Heart right ventricle (tissue), 16 donors: ENCODE measurements at regions not wholly inside any gene's neighbourhood (a gene's known extent, or its start where the extent isn't known, plus 50 kb on each side); places are given as distances from the start of the nearest gene placed in this dataset.

Source experiments
- ATAC-seq, 8 donors: fragments of 200-7000 bp; cut with Tn5 transposase; one replicate each; pipeline ENCODE4 v1.9.1; 2020; ENCODE audit warnings: mild to moderate bottlenecking in 8 of 8, moderate library complexity in 8 of 8, moderate number of reproducible peaks in 1 of 8
- DNase-seq, 2 donors: peaks; one replicate each; pipeline ENCODE4 v3.0.0-alpha.2; 2020
- H3K27ac ChIP-seq, 10 donors: fragments of 200-600 bp; sonication (generic) in 2 of 10; one replicate each; pipeline versions ENCODE4 v1.5.0 to v1.8.0; 2020 to 2022; ENCODE audit warnings: mild to moderate bottlenecking in 3 of 10
- H3K27me3 ChIP-seq, 7 donors: fragments of 200-600 bp; one replicate each; pipeline ENCODE4 v1.8.0; 2021 to 2022; ENCODE audit warnings: mild to moderate bottlenecking in 2 of 7
- H3K36me3 ChIP-seq, 9 donors: fragments of 200-600 bp; sonication (generic) in 1 of 9; one replicate each; pipeline versions ENCODE4 v1.5.0 to v1.8.0; 2020 to 2022; ENCODE audit warnings: mild to moderate bottlenecking in 2 of 9
- H3K4me1 ChIP-seq, 9 donors: fragments of 200-600 bp; sonication (generic) in 1 of 9; one replicate each; pipeline versions ENCODE4 v1.5.0 to v1.8.0; 2020 to 2022; ENCODE audit warnings: mild to moderate bottlenecking in 4 of 9
- H3K4me3 ChIP-seq, 10 donors: fragments of 200-600 bp; sonication (generic) in 2 of 10; one replicate each; pipeline versions ENCODE4 v1.5.0 to v1.8.0; 2020 to 2022; ENCODE audit warnings: mild to moderate bottlenecking in 7 of 10, moderate library complexity in 2 of 10
- H3K9me3 ChIP-seq, 11 donors: fragments of 200-600 bp in 10 of 11; sonication (generic) in 2 of 11; one replicate each; pipeline versions ENCODE4 v1.5.0 to v1.8.0; 2013 to 2022; ENCODE audit warnings: mild to moderate bottlenecking in 2 of 11, control low read depth in 1 of 11, moderate library complexity in 1 of 11
- WGBS, 2 donors: extraction: QIAGEN DNeasy Blood & Tissue Kit; methylation state at CpG; one replicate each; pipeline ENCODE4 v1.1.7; 2013; ENCODE audit warnings: inconsistent platforms in 1 of 2; 5-methylcytosine and 5-hydroxymethylcytosine counted together
- intact Hi-C, 10 donors: fragments of 100-400 bp; cut with DNase I; formaldehyde crosslinking; loops; one replicate each; pipeline versions ENCODE4 v1.11.1 to v1.14.2; 2022
- TF ChIP-seq, protein P1 (sequence below), 9 donors: fragments of 200-600 bp; sonication (generic) in 2 of 9; IDR thresholded peaks; one replicate each; pipeline versions ENCODE4 v1.5.0 to v1.8.0; 2021 to 2022; ENCODE audit warnings: antibody characterized with exemption in 9 of 9, mild to moderate bottlenecking in 5 of 9, moderate library complexity in 1 of 9
- donor health status: Arrhythmogenic right ventricular cardiomyopathy.
- donor health status: ischemic (EF 13 %, LVEDD 7.1; RV severe dilation, severe dysfunction).
- donor health status: healthy with polysubstance abuse.
- donor health status: DM: no; HTN: yes; CAD: no.
- donor health status: DM: no; HTN: no; CAD: no.
- donor health status: ischemic (EF 25% LVEDD 6.9; RV normal size, moderate dysfunction).
- donor health status: ischemic (EF 25% LVEDD 5.7; RV mildly dilated, moderate dysfunction).
- donor health status: healthy.
- donor health status: DM: yes; HTN: yes; CAD: no.
- donor health status: Ischemic cardiomyopathy.
- donor health status: ischemic (EF 35%, LVEDD 5.7; RV mildly dilated, moderate dysfunction).
- donor health status: nonischemic (EF 11% LVEDD 7.7; RV severe dilation, severe dysfunction).
- donor health status: DM: yes; HTN: yes; CAD: no.
- donor health status: PGD.
- donor health status: ischemic (EF 29% LVEDD 5.4; RV normal size, mild dysfunction).
- donor health status: nonischemic (EF 23%, LVEDD 6.1; RV moderate dilation, normal function).

DNA sequence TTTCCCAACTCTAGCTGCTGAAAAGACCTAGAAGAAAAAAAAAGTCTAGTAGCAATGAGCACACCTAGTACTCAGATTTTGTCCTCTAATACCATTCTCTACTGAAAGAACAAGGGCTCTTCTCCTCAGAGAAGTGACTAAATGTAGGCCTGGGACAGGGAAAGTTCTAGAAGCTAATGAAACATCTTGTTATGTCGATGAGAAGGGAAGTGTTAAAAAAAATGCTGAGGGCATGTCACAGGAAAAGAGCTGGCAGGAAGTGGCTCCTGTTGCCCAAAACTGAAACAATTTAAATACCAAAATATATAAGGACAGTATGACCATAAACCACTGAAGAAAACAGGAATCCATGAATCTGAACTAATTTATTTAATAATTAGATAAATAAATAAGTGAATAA is 581.4 kb upstream of the TBL1XR1 start:
- peak overlapping the region in 2 of 10 donors; percentile 7 to 58 for H3K27ac ChIP-seq
- ATAC-seq = no peak
- no peaks in the 10 kb centered on the region for H3K36me3 ChIP-seq
- H3K9me3 ChIP-seq = no peaks in the 10 kb centered on the region
- intact Hi-C loops = loop anchor here in 5 of 10 donors (10.0 kb wide), 7 partner anchors 184 to 734 kb away; partner anchors contain the start of gene TBL1XR1 (in 1 of the 5)
- 49 to 52% methylated on average over 1 of the region's 1 CpG for WGBS, 2 donors
- TF ChIP-seq, protein P1, sequence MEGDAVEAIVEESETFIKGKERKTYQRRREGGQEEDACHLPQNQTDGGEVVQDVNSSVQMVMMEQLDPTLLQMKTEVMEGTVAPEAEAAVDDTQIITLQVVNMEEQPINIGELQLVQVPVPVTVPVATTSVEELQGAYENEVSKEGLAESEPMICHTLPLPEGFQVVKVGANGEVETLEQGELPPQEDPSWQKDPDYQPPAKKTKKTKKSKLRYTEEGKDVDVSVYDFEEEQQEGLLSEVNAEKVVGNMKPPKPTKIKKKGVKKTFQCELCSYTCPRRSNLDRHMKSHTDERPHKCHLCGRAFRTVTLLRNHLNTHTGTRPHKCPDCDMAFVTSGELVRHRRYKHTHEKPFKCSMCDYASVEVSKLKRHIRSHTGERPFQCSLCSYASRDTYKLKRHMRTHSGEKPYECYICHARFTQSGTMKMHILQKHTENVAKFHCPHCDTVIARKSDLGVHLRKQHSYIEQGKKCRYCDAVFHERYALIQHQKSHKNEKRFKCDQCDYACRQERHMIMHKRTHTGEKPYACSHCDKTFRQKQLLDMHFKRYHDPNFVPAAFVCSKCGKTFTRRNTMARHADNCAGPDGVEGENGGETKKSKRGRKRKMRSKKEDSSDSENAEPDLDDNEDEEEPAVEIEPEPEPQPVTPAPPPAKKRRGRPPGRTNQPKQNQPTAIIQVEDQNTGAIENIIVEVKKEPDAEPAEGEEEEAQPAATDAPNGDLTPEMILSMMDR (IDR thresholded peaks at IDR 0.05) = no peak
- no peak for DNase-seq
- peaks cover 10 to 53% (median 31%) of the 10 kb centered on the region in 9 donors for H3K4me1 ChIP-seq
- no peak overlapping the region for H3K4me3 ChIP-seq
- no peaks in the 10 kb centered on the region for H3K27me3 ChIP-seq

DNA sequence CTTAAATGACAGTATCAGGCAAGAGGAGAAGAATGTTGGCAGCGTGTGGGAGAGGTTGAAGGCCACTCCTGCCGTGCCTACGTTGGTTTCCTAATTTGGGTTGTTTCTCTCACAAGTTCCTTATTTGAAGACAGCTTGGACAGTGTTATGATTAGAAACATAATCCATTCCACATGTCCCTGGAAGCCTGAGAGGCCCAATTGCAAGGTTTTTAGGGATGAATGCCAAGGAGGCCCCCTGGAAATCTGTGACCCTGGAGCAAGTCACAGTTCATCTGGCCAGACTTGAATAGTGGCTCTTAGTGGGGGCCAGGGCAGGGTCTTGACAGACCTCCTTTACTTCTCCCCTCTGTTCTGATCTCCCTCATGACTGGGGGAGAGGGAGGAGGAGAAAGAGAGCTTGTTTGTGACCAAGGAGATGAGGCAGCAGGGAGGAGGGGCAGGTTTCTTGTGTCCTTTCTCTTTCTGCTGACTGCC is 584.4 kb upstream of the TBL1XR1 start:
- DNase-seq = peak; percentile 34 to 74
- Histone ChIP-seq H3K4me3 (no peak overlapping the region), H3K4me1 (peaks cover 10 to 49% (median 26%) of the 10 kb centered on the region in 9 donors), H3K27me3 (no peaks in the 10 kb centered on the region), H3K27ac (peak overlapping the region; percentile 56 to 91 (median 86)), H3K9me3 (no peaks in the 10 kb centered on the region), H3K36me3 (no peaks in the 10 kb centered on the region)
- intact Hi-C loops = loop anchor here in 3 of 10 donors (5.0 to 10.0 kb wide), 3 partner anchors 267 to 543 kb away; no protein-coding TSS in a partner anchor
- TF ChIP-seq, protein P1 (IDR thresholded peaks at IDR 0.05) = no peak
- 10 to 26% methylated on average over 3 of the region's 3 CpGs for WGBS, 2 donors
- ATAC-seq = peak; percentile 88 to 96 (median 92)

DNA sequence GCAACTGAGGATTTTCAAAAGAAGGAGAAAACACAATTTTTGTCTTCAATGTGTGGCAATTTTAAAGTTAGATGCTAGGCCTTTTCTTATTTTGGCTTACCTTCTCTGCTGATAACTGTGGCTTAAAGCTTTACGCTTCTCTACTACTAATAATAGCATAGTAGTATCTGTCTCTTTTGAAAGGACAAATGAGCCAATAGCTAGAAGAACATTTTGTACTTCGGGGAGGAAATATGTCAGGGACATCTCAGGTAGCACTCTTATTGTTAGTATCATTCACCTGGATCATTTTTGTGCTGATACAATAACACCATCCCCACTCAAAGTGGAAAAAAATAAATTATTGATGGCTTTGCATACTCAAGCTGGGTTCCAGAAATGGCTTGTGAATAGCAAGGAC is 586.1 kb upstream of the TBL1XR1 start:
- WGBS, 2 donors = 49 to 77% methylated on average over 2 of the region's 2 CpGs
- Histone ChIP-seq H3K4me1 (peaks cover 10 to 45% (median 26%) of the 10 kb centered on the region in 9 donors), H3K9me3 (no peaks in the 10 kb centered on the region), H3K36me3 (no peaks in the 10 kb centered on the region), H3K4me3 (no peak overlapping the region), H3K27me3 (no peaks in the 10 kb centered on the region), H3K27ac (peak overlapping the region in 9 of 10 donors; percentile 45 to 91 (median 88))
- ATAC-seq (peak in 4 of 8 donors; percentile 28 to 71 (median 62)), DNase-seq (no peak)
- TF ChIP-seq, protein P1 (IDR thresholded peaks at IDR 0.05) = no peak
- intact Hi-C loops = loop anchor here in 3 of 10 donors (5.0 to 10.0 kb wide), 3 partner anchors 269 to 541 kb away; no protein-coding TSS in a partner anchor

DNA sequence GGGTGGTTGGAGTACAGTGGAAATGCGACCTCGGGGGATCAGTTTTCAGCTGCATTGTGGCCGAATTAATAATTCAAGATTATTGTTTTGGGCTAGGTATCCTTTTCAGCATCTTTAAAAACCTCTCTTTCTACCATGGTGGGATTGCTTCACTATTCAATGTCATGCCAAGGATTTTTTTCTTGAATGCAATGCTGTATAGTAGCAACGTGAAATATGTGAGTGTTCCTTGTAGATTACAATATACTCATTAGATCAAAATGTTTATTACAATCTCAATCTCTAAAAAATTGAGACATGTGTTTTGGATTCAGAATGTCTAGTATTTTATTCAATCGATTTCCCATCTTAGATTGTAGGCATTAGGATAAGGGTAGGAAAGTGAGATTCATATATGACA is 586.5 kb upstream of the TBL1XR1 start:
- Histone ChIP-seq H3K4me3 (no peak overlapping the region), H3K36me3 (no peaks in the 10 kb centered on the region), H3K27me3 (no peaks in the 10 kb centered on the region), H3K27ac (peak overlapping the region in 8 of 10 donors; percentile 45 to 91 (median 86)), H3K9me3 (no peaks in the 10 kb centered on the region), H3K4me1 (peaks cover 10 to 41% (median 23%) of the 10 kb centered on the region in 9 donors)
- ATAC-seq (no peak), DNase-seq (no peak)
- TF ChIP-seq, protein P1 (IDR thresholded peaks at IDR 0.05) = no peak
- intact Hi-C loops = loop anchor here in 3 of 10 donors (5.0 to 10.0 kb wide), 3 partner anchors 269 to 541 kb away; no protein-coding TSS in a partner anchor
- 81 to 89% methylated on average over 5 of the region's 5 CpGs for WGBS, 2 donors
